ENCODE measurements at regions not wholly inside any gene's neighbourhood (a gene's known extent, or its start where the extent isn't known, plus 50 kb on each side); places are given as distances from the start of the nearest gene placed in this dataset.

- Histone ChIP-seq H3K27me3 (no peaks in the 10 kb centered on the region), H3K9me3 (no peaks in the 10 kb centered on the region), H3K4me3 (no peak overlapping the region), H3K4me1 (no peaks in the 10 kb centered on the region), H3K27ac (replicated peaks in 1 of 4) (no peak overlapping the region), H3K36me3 (no peaks in the 10 kb centered on the region)
- 75% methylated on average over 1 of the region's 1 CpG for WGBS
- intact Hi-C loops (cut with DNase I): no loop called here
- no peak for TF ChIP-seq POLR2A (IDR thresholded peaks at IDR 0.05; ENCODE audit: low read depth)
- no peak for TF ChIP-seq POLR2AphosphoS5 (IDR thresholded peaks at IDR 0.05)
- TF ChIP-seq EP300 (IDR thresholded peaks at IDR 0.05): no peak
- TF ChIP-seq CTCF (IDR thresholded peaks at IDR 0.05): no peak
- DNase-seq (ENCODE audit: extremely low spot score): no peak
Observed at GRCh38 chr2:14223576-14223975, 408.9 kb upstream of the LRATD1 start.

- Histone ChIP-seq H3K36me3 (no peaks in the 10 kb centered on the region), H3K4me1 (no peaks in the 10 kb centered on the region), H3K27me3 (no peaks in the 10 kb centered on the region), H3K27ac (replicated peaks in 1 of 4) (no peak overlapping the region), H3K4me3 (no peak overlapping the region), H3K9me3 (no peaks in the 10 kb centered on the region)
- TF ChIP-seq POLR2AphosphoS5 (IDR thresholded peaks at IDR 0.05): no peak
- no peak for TF ChIP-seq POLR2A (IDR thresholded peaks at IDR 0.05; ENCODE audit: low read depth)
- no peak for TF ChIP-seq EP300 (IDR thresholded peaks at IDR 0.05)
- TF ChIP-seq CTCF (IDR thresholded peaks at IDR 0.05): no peak
- DNase-seq (ENCODE audit: extremely low spot score): no peak
- 59% methylated on average over 1 of the region's 1 CpG for WGBS
- intact Hi-C loops (cut with DNase I): no loop called here
Observed at GRCh38 chr2:14231391-14231898, 401.1 kb upstream of the LRATD1 start.

- Histone ChIP-seq H3K36me3 (no peaks in the 10 kb centered on the region), H3K27me3 (no peaks in the 10 kb centered on the region), H3K4me1 (no peaks in the 10 kb centered on the region), H3K4me3 (no peak overlapping the region), H3K9me3 (no peaks in the 10 kb centered on the region), H3K27ac (replicated peaks in 1 of 4) (no peak overlapping the region)
- TF ChIP-seq CTCF (IDR thresholded peaks at IDR 0.05) (no peak), POLR2A (IDR thresholded peaks at IDR 0.05; ENCODE audit: low read depth) (no peak), EP300 (IDR thresholded peaks at IDR 0.05) (no peak), POLR2AphosphoS5 (IDR thresholded peaks at IDR 0.05) (no peak)
- no peak for DNase-seq (ENCODE audit: extremely low spot score)
- WGBS: 81% methylated on average over 4 of the region's 4 CpGs
- intact Hi-C loops (cut with DNase I): no loop called here
Observed at GRCh38 chr2:14232217-14232616, 400.3 kb upstream of the LRATD1 start.

- H3K4me1 ChIP-seq: no peaks in the 10 kb centered on the region
- 67% methylated on average over 5 of the region's 5 CpGs for WGBS
- H3K4me3 ChIP-seq: no peak overlapping the region
- H3K9me3 ChIP-seq: no peaks in the 10 kb centered on the region
- DNase-seq (ENCODE audit: extremely low spot score): no peak
- no peak overlapping the region for H3K27ac ChIP-seq (replicated peaks in 1 of 4)
- TF ChIP-seq POLR2AphosphoS5 (IDR thresholded peaks at IDR 0.05): no peak
- H3K27me3 ChIP-seq: no peaks in the 10 kb centered on the region
- H3K36me3 ChIP-seq: no peaks in the 10 kb centered on the region
- intact Hi-C loops (cut with DNase I): no loop called here
Observed at GRCh38 chr2:14234911-14235310, 397.6 kb upstream of the LRATD1 start.

GRCh38 chr2:14235667-14236066, 396.9 kb upstream of the LRATD1 start:
- Histone ChIP-seq H3K9me3 (no peaks in the 10 kb centered on the region), H3K27me3 (no peaks in the 10 kb centered on the region), H3K36me3 (no peaks in the 10 kb centered on the region), H3K4me3 (no peak overlapping the region), H3K27ac (replicated peaks in 1 of 4) (no peak overlapping the region), H3K4me1 (no peaks in the 10 kb centered on the region)
- WGBS: 60% methylated on average over 3 of the region's 3 CpGs
- intact Hi-C loops (cut with DNase I): no loop called here
- no peak for DNase-seq (ENCODE audit: extremely low spot score)
- TF ChIP-seq POLR2A (IDR thresholded peaks at IDR 0.05; ENCODE audit: low read depth): no peak
- no peak for TF ChIP-seq CTCF (IDR thresholded peaks at IDR 0.05)
- TF ChIP-seq POLR2AphosphoS5 (IDR thresholded peaks at IDR 0.05): no peak
- no peak for TF ChIP-seq EP300 (IDR thresholded peaks at IDR 0.05)
